HG03159 (cell line): ENCODE measurements at regions not wholly inside any gene's neighbourhood (a gene's known extent, or its start where the extent isn't known, plus 50 kb on each side); places are given as distances from the start of the nearest gene placed in this dataset.

Experiments used
- ATAC-seq: cut with Tn5 transposase; IDR thresholded peaks from one replicate; pipeline ENCODE4 v1.9.1; 2021; ENCODE audit warnings: mild to moderate bottlenecking, moderate library complexity; ENCODE audit not compliant: unreplicated experiment

- no peak for ATAC-seq
Measured at GRCh38 chr6:134866563-134866962, 83.3 kb downstream of the ALDH8A1 start.

- no peak for ATAC-seq
Measured at GRCh38 chr6:134864558-134864957, 85.3 kb downstream of the ALDH8A1 start.

GRCh38 chr6:134863763-134864510, 86.0 kb downstream of the ALDH8A1 start:
- ATAC-seq = no peak

- no peak for ATAC-seq
Measured at GRCh38 chr6:134854366-134854765, 95.5 kb downstream of the ALDH8A1 start.

- no peak for ATAC-seq
Measured at GRCh38 chr6:134853111-134854055, 96.5 kb downstream of the ALDH8A1 start.

GRCh38 chr6:134851548-134851947, 98.4 kb downstream of the ALDH8A1 start:
- no peak for ATAC-seq

- ATAC-seq = no peak
Measured at GRCh38 chr6:134850721-134851305, 99.1 kb downstream of the ALDH8A1 start.

- no peak for ATAC-seq
Measured at GRCh38 chr6:134849920-134850447, 99.9 kb downstream of the ALDH8A1 start.

- ATAC-seq = no peak
Measured at GRCh38 chr6:134848076-134848475, 101.8 kb downstream of the ALDH8A1 start.

GRCh38 chr6:134846865-134847264, 103.0 kb downstream of the ALDH8A1 start:
- no peak for ATAC-seq

- ATAC-seq = no peak
Measured at GRCh38 chr6:134846031-134846430, 103.9 kb downstream of the ALDH8A1 start.

GRCh38 chr6:134844120-134844519, 105.8 kb downstream of the ALDH8A1 start:
- no peak for ATAC-seq

GRCh38 chr6:134840086-134840867, 109.6 kb downstream of the ALDH8A1 start:
- peak; percentile 88 for ATAC-seq

GRCh38 chr6:134835993-134836392, 113.9 kb downstream of the ALDH8A1 start:
- no peak for ATAC-seq

- no peak for ATAC-seq
Measured at GRCh38 chr6:134830940-134831339, 119.0 kb downstream of the ALDH8A1 start.

GRCh38 chr6:134830194-134830593, 119.7 kb downstream of the ALDH8A1 start:
- ATAC-seq = no peak

- no peak for ATAC-seq
Measured at GRCh38 chr6:134828641-134829040, 121.3 kb downstream of the ALDH8A1 start.

GRCh38 chr6:134826889-134827737, 122.8 kb downstream of the ALDH8A1 start:
- no peak for ATAC-seq

- no peak for ATAC-seq
Measured at GRCh38 chr6:134823710-134824034, 126.2 kb downstream of the ALDH8A1 start.
